Stimulated activated naive CD8-positive, alpha-beta T cell treated with anti-CD3 and anti-CD28 coated beads, Interleukin-15, Interleukin-2, amounts not matched to agents 100 U/mL and 50 U/mL, for 24 hours (primary cell): ENCODE measurements at regions not wholly inside any gene's neighbourhood (a gene's known extent, or its start where the extent isn't known, plus 50 kb on each side); places are given as distances from the start of the nearest gene placed in this dataset.

Experiments used
- ATAC-seq: fragments of 150-1000 bp; cut with Tn5 transposase; one replicate; pipeline ENCODE4 v1.10.0; 2021
- DNase-seq: peaks from one replicate; pipeline ENCODE4 v3.0.0; 2021

- ATAC-seq = no peak
- DNase-seq = no peak
These were observed 184.7 kb upstream of the FN1 start for GRCh38 chr2:215620528-215620927.

DNA sequence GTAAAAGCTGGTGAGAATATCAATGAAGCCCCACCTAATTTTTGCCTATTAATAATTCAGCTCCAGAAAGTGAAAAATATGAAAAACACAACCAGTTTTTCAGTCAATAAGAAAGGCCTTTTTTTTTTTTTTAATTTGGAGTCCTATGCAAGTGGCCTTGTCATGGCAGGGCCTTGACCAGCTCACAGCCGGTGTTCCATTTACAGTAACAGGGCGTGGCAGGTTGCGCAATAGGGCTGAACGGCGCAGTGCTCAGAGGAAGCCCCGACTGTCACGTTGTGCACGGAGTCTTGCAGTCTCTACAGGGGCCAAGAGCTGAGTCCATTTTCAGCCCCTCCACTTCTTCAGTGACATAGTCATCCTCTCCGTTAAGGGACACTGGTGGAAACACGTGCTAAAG lies 184.1 kb upstream of the FN1 start:
- DNase-seq = no peak

DNA sequence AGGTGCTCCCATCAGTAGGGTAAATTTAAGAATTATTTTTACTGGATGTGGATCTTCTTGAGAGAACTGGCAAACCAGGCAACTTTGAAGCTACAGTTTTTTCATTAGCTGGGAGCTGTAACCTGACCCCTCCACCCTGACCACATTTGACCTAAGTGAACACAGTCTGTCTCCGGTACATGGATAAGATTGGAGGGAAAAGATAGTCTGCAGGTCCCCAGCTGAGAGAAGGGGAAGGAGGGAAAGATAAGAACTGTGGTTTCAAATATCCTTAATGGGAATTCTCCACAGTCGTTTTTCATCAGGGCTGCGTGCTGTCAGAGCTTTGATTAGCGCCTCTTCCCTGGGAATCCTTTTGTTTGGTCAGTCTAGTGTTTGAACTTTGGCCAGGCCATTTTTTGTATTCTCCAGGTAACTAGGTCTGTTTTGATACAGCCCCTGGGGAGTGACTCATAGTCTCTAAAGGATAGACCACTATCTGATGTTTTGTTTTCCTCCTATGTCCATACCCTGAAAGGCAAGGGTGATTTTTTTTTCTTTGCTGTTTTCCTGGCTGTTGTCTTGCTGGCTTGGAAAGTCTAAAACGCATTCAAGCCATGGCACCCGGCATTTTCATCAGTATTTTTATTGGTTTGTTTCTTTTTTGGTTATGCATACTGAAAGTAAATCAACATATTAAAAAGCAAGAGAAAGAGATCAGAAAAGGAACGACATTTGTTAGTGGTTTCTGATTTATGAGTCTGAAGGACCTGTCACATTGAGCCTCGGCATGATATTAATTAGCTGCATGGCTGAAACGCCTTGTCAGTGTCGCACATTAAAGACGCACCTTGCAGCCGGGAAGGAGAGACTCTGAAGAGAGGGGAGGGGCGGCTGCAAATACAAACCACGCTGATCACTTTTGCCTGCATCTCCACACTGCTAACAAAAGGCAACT lies 183.4 kb upstream of the FN1 start:
- DNase-seq = peak; percentile 7
- ATAC-seq = no peak

More for the DNA sequence above, 184.1 kb upstream of the FN1 start:
- no peak for ATAC-seq

GRCh38 chr2:215618145-215618544 lies 182.3 kb upstream of the FN1 start:
- ATAC-seq (no peak), DNase-seq (no peak)

GRCh38 chr2:215617060-215617824 lies 181.4 kb upstream of the FN1 start:
- ATAC-seq (no peak), DNase-seq (no peak)

DNA sequence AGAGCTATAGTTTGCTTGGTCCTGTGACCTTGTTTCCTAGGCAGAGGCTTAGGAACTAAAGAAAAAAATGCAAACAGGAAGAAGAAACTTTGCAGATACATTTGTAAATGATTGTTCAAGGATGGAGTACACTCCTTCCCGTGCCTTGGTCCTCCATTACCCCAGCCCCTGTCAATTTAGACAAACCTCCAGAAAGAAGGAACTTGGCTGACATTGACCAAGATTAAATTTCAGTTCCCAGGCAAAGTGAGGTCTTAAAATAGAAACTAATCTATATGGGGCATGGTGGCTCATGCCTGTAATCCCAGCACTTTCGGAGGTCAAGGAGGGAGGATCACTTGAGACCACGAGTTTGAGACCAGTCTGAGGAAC lies 179.9 kb upstream of the FN1 start:
- ATAC-seq = no peak
- DNase-seq = no peak

- ATAC-seq (no peak), DNase-seq (no peak)
These were observed 179.4 kb upstream of the FN1 start for GRCh38 chr2:215615067-215615802.

- ATAC-seq (no peak), DNase-seq (no peak)
These were observed 178.4 kb upstream of the FN1 start for GRCh38 chr2:215614296-215614695.

- DNase-seq (no peak), ATAC-seq (no peak)
These were observed 178.0 kb upstream of the FN1 start for GRCh38 chr2:215613888-215614287.

GRCh38 chr2:215613280-215613679 lies 177.4 kb upstream of the FN1 start:
- ATAC-seq (no peak), DNase-seq (no peak)

GRCh38 chr2:215612786-215613185 lies 176.9 kb upstream of the FN1 start:
- no peak for DNase-seq

GRCh38 chr2:215611609-215612386 lies 175.9 kb upstream of the FN1 start:
- DNase-seq = no peak
- no peak for ATAC-seq

More at GRCh38 chr2:215612786-215613185, 176.9 kb upstream of the FN1 start:
- ATAC-seq = no peak

DNA sequence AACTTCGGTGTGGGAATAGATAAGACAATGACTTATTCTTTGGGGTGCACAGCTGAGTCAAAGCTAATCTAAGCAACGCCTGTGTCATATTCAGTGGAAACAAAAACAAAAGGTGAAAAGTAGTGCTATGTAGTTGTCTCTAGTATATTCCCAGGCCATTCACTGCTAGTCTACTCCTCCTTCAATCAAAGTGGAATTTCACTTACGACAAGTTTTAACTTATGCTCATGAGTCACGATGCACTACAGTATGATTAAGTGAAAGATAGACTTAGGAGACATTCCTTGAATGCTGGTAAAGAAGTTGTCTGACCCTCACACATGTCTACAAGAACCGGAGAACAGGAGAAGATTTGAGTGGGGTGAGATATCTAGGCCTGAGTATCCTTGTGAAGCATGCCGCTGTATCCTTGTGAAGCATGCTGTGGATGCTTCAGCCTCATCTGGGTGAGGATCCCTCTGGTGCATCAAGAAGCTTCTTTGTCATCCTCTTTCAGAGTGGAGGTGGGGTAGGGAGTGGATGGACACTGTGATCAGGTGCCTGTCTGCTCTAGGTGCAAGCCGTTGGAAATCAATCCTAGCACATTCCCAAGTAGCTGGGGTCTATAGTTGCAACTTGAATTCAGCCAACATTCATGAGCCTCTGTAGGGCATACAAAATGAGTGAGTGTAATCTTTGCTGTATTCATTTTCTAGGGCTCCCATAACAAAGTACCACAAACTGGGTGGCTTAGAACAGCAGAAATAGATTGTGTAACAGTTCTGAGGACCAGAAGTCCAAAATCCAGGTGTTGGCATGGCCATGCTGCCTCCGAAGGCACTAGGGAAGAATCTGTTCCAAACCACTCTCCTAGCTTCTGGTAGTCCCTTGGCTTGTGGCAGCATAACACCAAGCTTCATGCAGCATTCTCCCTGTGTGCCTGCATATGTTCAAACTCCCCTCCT lies 173.5 kb upstream of the FN1 start:
- DNase-seq (no peak), ATAC-seq (no peak)

- ATAC-seq (no peak), DNase-seq (no peak)
These were observed 171.9 kb upstream of the FN1 start for GRCh38 chr2:215607766-215608165.

GRCh38 chr2:215606219-215606618 lies 170.4 kb upstream of the FN1 start:
- DNase-seq = no peak
- ATAC-seq = no peak

DNA sequence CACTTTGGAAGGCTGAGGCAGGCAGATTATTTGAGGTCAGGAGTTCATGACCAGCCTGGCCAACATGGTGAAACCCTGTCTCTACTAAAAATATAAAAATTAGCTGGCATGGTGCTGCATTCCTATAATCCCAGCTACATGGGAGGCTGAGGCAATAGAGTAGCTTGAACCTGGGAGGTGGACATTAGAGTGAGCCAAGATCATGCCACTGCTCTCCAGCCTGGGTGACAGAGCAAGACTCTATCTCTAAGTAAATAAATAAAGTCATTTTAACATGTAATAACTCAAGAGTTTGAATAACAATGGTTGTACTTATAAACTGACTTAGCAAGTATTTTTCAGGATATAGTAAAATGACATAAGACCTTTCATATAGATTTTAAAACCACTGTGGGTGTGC lies 169.3 kb upstream of the FN1 start:
- no peak for ATAC-seq
- no peak for DNase-seq

GRCh38 chr2:215604606-215605005 lies 168.7 kb upstream of the FN1 start:
- no peak for DNase-seq
- ATAC-seq = no peak

GRCh38 chr2:215603440-215603839 lies 167.6 kb upstream of the FN1 start:
- DNase-seq (no peak), ATAC-seq (no peak)

- no peak for DNase-seq
- no peak for ATAC-seq
These were observed 167.1 kb upstream of the FN1 start for GRCh38 chr2:215602997-215603396.

GRCh38 chr2:215601990-215602721 lies 166.3 kb upstream of the FN1 start:
- ATAC-seq (no peak), DNase-seq (no peak)
